ENCODE measurements at regions not wholly inside any gene's neighbourhood (a gene's known extent, or its start where the extent isn't known, plus 50 kb on each side); places are given as distances from the start of the nearest gene placed in this dataset.

DNA sequence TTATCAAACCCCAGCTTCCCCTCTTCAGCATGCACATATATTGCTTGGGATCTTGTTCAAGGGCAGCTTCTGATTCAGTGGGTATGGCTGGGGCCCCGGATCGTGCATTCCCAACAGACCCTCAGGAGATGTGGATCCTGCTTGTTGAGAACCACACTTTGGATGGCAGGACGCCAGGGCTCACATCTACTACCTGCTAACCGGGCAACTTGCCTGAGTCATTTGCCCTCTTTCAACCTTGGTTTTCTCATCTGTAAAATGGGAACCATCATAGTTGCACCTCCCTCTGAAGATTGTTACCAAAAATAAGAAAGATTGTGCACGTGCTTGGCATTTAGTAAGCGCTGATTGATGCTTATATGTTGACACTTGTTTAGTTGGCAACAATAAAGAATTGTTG lies 154.6 kb downstream of the ACKR3 start:
- no peak overlapping the region for H3K9ac ChIP-seq (ENCODE audit: low read depth, low read length)
- H3K36me3 ChIP-seq (ENCODE audit: insufficient read depth, low read length): no peaks in the 10 kb centered on the region
- no peaks in the 10 kb centered on the region for H3K9me3 ChIP-seq (ENCODE audit: insufficient read depth, low read depth, low read length)
- no peak overlapping the region for H3K27ac ChIP-seq (ENCODE audit: low read depth, low read length)
- H3K4me3 ChIP-seq (ENCODE audit: low read length): no peak overlapping the region
- 93% methylated on average over 6 of the region's 6 CpGs for WGBS
- H3K27me3 ChIP-seq (ENCODE audit: insufficient read depth, low read length): no peaks in the 10 kb centered on the region; the same call in 1 of the 2 replicates
- no peaks in the 10 kb centered on the region for H3K4me1 ChIP-seq (ENCODE audit: insufficient read depth, low read length)

DNA sequence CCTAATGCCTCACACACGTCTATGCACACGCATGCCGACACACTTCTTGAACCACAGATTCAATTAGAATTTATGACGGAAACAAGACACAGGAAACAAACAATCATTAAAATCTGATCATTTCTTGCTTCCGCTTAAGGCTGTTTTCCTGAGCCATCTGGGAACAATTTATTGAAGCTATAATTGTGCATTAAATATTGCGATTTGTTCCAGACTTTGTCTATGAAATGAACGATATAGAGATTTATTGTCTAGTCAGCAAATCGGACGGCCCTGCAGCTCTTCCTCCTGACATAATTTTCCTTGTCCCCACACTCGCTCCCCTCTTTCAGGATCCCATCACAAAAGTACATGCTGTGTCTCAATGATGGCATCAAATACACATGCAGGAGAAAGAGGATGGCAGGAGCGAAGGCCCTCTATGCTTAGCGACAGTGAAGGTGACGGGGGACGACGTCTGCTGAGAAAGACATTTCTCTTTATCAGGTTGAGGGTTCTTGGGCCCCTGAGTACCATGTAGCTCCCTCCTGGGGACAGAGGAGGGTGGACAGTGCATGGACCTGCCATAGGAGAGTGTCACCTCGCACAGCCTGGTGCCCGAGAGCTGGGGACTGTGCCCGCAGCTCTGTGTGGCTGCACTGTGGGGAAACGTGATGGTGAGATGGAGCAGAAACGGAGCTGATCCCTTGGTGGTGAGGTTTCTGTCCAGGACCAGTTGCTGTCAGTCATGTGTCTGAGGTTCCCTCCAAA lies 157.3 kb downstream of the ACKR3 start:
- H3K9ac ChIP-seq (ENCODE audit: low read depth, low read length): no peak overlapping the region
- H3K36me3 ChIP-seq (ENCODE audit: insufficient read depth, low read length): no peaks in the 10 kb centered on the region
- WGBS: 96% methylated on average over 20 of the region's 20 CpGs
- no peaks in the 10 kb centered on the region; the same call in 1 of the 2 replicates for H3K27me3 ChIP-seq (ENCODE audit: insufficient read depth, low read length)
- no peaks in the 10 kb centered on the region; the same call in 1 of the 2 replicates for H3K4me1 ChIP-seq (ENCODE audit: insufficient read depth, low read length)
- H3K27ac ChIP-seq (ENCODE audit: low read depth, low read length): no peak overlapping the region
- H3K9me3 ChIP-seq (ENCODE audit: insufficient read depth, low read depth, low read length): no peaks in the 10 kb centered on the region
- no peak overlapping the region for H3K4me3 ChIP-seq (ENCODE audit: low read length)

DNA sequence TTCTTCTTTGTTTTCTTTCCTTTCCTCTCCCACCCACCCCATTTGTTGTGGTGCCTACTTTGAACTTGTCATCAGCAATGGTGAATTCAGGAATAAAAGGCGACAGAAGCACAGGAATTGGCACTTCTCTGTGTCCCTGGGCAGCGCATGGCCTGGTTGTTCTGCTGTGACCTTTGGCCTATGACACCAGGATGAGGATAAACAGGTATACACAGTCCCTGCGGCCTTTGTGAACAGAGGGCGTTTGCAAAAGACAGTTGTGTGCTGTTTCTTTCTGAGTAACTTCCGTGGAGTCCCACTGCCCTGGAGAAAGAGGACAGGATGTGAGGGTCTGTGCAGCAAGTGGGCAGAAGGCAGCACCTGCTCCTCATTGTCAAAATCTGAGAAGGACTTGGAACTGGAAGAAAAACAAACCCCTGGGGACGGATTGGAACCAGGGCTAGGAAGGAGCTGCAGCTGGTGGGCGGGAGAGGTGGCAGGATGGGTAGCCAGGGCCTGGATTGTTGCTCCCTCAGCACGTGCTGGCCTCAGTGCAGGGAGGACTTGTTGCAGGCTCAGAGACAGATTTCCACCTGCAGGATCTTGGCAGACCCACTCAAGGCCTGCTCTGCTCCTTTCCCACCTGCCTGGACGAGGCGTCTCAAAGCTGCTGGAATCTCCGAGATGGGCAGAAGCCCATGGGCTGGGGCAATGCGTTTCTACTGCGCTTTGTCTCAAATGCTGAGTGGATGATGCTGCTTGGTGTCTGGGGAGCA lies 159.5 kb downstream of the ACKR3 start:
- no peak overlapping the region for H3K27ac ChIP-seq (ENCODE audit: low read depth, low read length)
- 89% methylated on average over 13 of the region's 13 CpGs for WGBS
- H3K9me3 ChIP-seq (ENCODE audit: insufficient read depth, low read depth, low read length): no peaks in the 10 kb centered on the region
- no peaks in the 10 kb centered on the region for H3K36me3 ChIP-seq (ENCODE audit: insufficient read depth, low read length)
- H3K4me1 ChIP-seq (ENCODE audit: insufficient read depth, low read length): no peaks in the 10 kb centered on the region; the same call in 1 of the 2 replicates
- H3K4me3 ChIP-seq (ENCODE audit: low read length): no peak overlapping the region
- no peaks in the 10 kb centered on the region; the same call in 1 of the 2 replicates for H3K27me3 ChIP-seq (ENCODE audit: insufficient read depth, low read length)
- H3K9ac ChIP-seq (ENCODE audit: low read depth, low read length): no peak overlapping the region

DNA sequence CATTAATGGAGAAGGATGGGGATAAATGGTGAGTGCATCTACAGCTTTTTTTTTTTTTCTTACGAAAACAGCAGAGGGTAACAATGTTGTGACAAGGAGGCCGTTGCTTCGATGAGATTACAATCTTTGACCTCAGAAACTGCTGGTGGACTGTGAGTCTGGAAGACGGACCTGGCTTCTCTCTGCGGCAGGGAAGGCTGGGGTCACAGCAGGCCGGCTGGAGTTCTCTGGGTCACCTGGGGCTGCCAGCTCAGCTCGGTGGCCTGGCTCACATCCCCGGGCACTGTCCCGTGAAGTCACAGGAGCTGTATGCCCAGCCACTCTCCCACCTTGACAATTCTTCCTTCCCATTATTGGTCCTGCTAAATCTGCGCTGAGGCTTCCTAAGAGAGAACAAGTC lies 160.8 kb downstream of the ACKR3 start:
- H3K4me1 ChIP-seq (ENCODE audit: insufficient read depth, low read length): no peaks in the 10 kb centered on the region; the same call in 1 of the 2 replicates
- no peaks in the 10 kb centered on the region for H3K9me3 ChIP-seq (ENCODE audit: insufficient read depth, low read depth, low read length)
- H3K9ac ChIP-seq (ENCODE audit: low read depth, low read length): no peak overlapping the region
- WGBS: 93% methylated on average over 10 of the region's 10 CpGs
- H3K36me3 ChIP-seq (ENCODE audit: insufficient read depth, low read length): no peaks in the 10 kb centered on the region
- no peaks in the 10 kb centered on the region; the same call in none of the 2 replicates for H3K27me3 ChIP-seq (ENCODE audit: insufficient read depth, low read length)
- no peak overlapping the region for H3K27ac ChIP-seq (ENCODE audit: low read depth, low read length)
- H3K4me3 ChIP-seq (ENCODE audit: low read length): no peak overlapping the region

DNA sequence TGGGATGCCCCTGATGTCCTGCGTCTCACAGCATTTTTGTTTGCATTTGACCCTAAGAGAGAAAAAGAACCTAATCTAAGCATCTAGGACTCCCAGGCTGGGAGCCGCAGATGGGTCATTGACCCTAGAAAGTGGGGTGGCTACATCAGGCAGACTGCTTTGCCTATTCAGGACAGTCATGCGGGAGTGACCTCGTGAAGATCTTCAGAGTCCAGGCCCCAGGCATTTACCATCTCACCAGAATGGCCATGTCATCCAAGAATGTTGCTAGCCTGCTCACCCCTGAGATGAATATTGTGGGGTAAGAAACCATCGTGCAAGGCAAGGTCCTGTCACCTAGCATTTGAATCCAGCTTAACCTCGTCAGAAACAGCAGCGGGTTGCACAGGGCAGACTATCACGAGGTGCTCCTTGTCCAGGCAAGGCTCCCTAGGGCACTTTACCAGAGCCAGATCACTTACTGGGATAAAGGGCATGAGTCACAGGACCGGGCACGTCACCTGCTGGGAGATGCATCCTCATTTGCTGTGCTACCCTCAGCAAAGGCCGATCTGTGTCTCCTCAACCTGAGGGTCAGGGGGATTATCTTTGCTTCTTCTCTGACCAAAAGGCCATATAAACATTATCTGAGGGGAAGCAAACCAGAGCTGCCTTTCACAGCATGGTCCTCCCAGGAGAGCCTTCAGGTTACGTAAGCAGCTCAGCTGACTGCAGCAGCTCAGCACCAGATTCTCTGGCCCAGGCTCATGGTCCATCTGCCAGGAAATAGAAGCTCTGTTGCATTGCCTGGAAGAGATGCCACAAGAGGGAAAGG lies 162.3 kb downstream of the ACKR3 start:
- H3K27ac ChIP-seq (ENCODE audit: low read depth, low read length): no peak overlapping the region
- H3K9me3 ChIP-seq (ENCODE audit: insufficient read depth, low read depth, low read length): no peaks in the 10 kb centered on the region
- H3K4me3 ChIP-seq (ENCODE audit: low read length): no peak overlapping the region
- H3K4me1 ChIP-seq (ENCODE audit: insufficient read depth, low read length): no peaks in the 10 kb centered on the region; the same call in 1 of the 2 replicates
- WGBS: 89% methylated on average over 12 of the region's 12 CpGs
- no peak overlapping the region for H3K9ac ChIP-seq (ENCODE audit: low read depth, low read length)
- H3K36me3 ChIP-seq (ENCODE audit: insufficient read depth, low read length): no peaks in the 10 kb centered on the region
- no peaks in the 10 kb centered on the region; the same call in none of the 2 replicates for H3K27me3 ChIP-seq (ENCODE audit: insufficient read depth, low read length)

DNA sequence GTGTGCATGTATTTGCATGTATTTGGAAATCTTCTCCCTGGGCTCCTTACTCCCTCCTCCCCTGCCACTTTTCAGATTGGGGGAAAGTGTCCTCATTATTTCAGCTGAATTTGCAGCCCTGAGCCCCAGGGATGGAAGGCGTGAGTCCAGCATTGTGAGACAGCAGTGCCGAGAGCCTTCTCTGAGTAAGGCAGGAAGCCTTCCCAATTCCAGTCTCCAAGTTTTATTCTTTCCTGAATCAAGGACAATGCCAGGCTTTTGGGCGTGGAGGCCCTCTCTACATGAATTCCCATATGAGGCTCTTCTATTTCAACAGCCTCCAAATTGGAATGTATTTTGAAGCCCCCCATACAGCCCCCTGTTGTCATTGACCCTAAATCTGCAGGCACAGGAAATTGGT lies 163.5 kb downstream of the ACKR3 start:
- no peaks in the 10 kb centered on the region for H3K36me3 ChIP-seq (ENCODE audit: insufficient read depth, low read length)
- no peak overlapping the region for H3K9ac ChIP-seq (ENCODE audit: low read depth, low read length)
- peaks cover 3% of the 10 kb centered on the region for H3K27me3 ChIP-seq (ENCODE audit: insufficient read depth, low read length)
- 97% methylated on average over 3 of the region's 3 CpGs for WGBS
- no peaks in the 10 kb centered on the region for H3K9me3 ChIP-seq (ENCODE audit: insufficient read depth, low read depth, low read length)
- no peak overlapping the region for H3K27ac ChIP-seq (ENCODE audit: low read depth, low read length)
- H3K4me1 ChIP-seq (ENCODE audit: insufficient read depth, low read length): no peaks in the 10 kb centered on the region; the same call in 1 of the 2 replicates
- no peak overlapping the region for H3K4me3 ChIP-seq (ENCODE audit: low read length)

DNA sequence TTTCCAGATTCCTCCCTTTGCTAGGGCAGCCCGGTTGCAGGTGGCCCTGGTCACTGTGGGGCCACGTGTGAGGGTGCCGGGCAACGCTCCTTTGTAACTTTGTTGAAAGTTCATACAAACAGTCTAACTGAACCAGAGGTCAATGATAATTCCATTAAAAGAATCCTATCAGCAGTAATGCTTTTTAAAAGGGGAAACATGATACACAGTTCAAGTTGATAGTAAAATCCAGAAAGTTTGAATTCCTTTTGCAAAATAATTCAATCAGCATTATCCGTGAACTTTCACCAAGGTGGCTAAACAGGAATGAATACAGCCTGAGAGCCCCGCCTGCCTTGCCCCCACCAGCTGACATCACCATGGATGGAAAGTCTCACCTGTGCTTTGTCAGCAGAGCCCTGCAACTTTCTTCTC lies 166.2 kb downstream of the ACKR3 start:
- WGBS: 91% methylated on average over 6 of the region's 6 CpGs
- Histone ChIP-seq H3K9me3 (ENCODE audit: insufficient read depth, low read depth, low read length) (no peaks in the 10 kb centered on the region), H3K27ac (ENCODE audit: low read depth, low read length) (no peak overlapping the region), H3K36me3 (ENCODE audit: insufficient read depth, low read length) (no peaks in the 10 kb centered on the region), H3K9ac (ENCODE audit: low read depth, low read length) (no peak overlapping the region), H3K27me3 (ENCODE audit: insufficient read depth, low read length) (peaks cover 3% of the 10 kb centered on the region; the same call in 1 of the 2 replicates), H3K4me1 (ENCODE audit: insufficient read depth, low read length) (no peaks in the 10 kb centered on the region; the same call in 1 of the 2 replicates), H3K4me3 (ENCODE audit: low read length) (no peak overlapping the region)

DNA sequence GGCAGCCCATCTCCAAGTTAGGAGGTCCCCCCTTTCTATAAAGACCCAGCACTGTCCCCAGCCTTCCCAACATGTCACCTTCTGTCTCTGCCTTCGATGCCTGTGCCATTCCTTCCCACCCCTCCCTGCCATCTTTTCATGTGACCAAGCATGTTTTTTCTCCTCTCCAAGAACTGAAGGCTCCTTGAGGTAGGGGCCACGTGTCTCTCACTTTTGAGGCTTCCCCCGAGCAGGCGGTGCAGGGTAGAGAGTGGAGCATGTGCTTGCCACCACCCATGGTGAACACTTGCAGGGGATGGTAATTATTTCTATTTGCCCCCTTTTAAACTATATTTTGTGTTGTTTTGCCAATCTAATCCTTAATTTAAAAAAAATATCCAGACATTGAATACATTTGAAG lies 168.4 kb downstream of the ACKR3 start:
- no peaks in the 10 kb centered on the region for H3K36me3 ChIP-seq (ENCODE audit: insufficient read depth, low read length)
- no peak overlapping the region for H3K4me3 ChIP-seq (ENCODE audit: low read length)
- no peak overlapping the region for H3K27ac ChIP-seq (ENCODE audit: low read depth, low read length)
- no peaks in the 10 kb centered on the region for H3K4me1 ChIP-seq (ENCODE audit: insufficient read depth, low read length)
- H3K9me3 ChIP-seq (ENCODE audit: insufficient read depth, low read depth, low read length): no peaks in the 10 kb centered on the region
- 89% methylated on average over 4 of the region's 4 CpGs for WGBS
- H3K9ac ChIP-seq (ENCODE audit: low read depth, low read length): no peak overlapping the region
- H3K27me3 ChIP-seq (ENCODE audit: insufficient read depth, low read length): peaks cover 3% of the 10 kb centered on the region; the same call in 1 of the 2 replicates

DNA sequence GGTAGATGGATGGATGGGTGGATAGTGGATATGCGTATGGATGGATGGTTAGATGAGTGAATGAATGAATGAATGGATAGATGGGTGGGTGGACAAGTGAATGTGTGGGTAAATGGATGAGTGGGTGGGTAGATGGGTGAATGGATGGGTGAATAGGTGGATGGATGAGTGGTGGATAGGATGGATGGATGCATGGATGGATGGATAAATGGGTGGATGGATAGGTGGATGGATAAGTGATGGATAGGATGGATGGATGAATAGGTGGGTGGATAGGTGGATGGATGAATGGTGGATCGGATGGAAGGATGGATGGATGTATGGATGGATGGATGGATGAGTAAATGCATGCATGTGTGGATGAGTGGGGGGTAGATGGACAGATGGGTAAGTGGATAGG lies 169.3 kb downstream of the ACKR3 start:
- Histone ChIP-seq H3K4me1 (ENCODE audit: insufficient read depth, low read length) (no peaks in the 10 kb centered on the region), H3K9ac (ENCODE audit: low read depth, low read length) (no peak overlapping the region), H3K27ac (ENCODE audit: low read depth, low read length) (no peak overlapping the region), H3K4me3 (ENCODE audit: low read length) (no peak overlapping the region), H3K9me3 (ENCODE audit: insufficient read depth, low read depth, low read length) (no peaks in the 10 kb centered on the region), H3K27me3 (ENCODE audit: insufficient read depth, low read length) (peaks cover 3% of the 10 kb centered on the region; the same call in 1 of the 2 replicates), H3K36me3 (ENCODE audit: insufficient read depth, low read length) (no peaks in the 10 kb centered on the region)
- WGBS: 94% methylated on average over 2 of the region's 2 CpGs

DNA sequence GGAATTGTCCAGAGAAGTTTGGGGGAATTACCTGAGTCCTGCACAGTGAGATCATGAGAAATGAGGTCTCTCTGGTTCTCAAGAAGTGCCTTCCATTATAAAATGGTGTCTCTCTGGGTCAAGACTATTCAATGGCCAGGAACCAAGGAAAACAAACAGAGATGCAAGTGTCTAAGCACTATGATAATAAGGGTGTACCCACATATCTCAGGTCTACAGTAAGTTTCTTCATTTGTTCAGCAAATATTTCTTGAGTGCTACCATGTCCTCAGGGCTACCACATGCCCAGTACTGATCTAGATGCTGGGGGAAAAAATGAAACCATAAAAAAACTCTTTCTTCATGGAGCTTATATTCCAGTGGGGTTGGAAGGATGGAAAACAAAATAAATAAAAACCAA lies 170.0 kb downstream of the ACKR3 start:
- no peak overlapping the region for H3K9ac ChIP-seq (ENCODE audit: low read depth, low read length)
- peaks cover 3% of the 10 kb centered on the region; the same call in 1 of the 2 replicates for H3K27me3 ChIP-seq (ENCODE audit: insufficient read depth, low read length)
- no peaks in the 10 kb centered on the region for H3K9me3 ChIP-seq (ENCODE audit: insufficient read depth, low read depth, low read length)
- no peak overlapping the region for H3K27ac ChIP-seq (ENCODE audit: low read depth, low read length)
- no peak overlapping the region for H3K4me3 ChIP-seq (ENCODE audit: low read length)
- H3K36me3 ChIP-seq (ENCODE audit: insufficient read depth, low read length): no peaks in the 10 kb centered on the region
- peaks cover 7% of the 10 kb centered on the region; the same call in 1 of the 2 replicates for H3K4me1 ChIP-seq (ENCODE audit: insufficient read depth, low read length)

Data from HUES64 (cell line).